AG09309 (cell line): ENCODE measurements at regions not wholly inside any gene's neighbourhood (a gene's known extent, or its start where the extent isn't known, plus 50 kb on each side); places are given as distances from the start of the nearest gene placed in this dataset.
"Not testable (repeated sequence)": the region's sequence is repeated elsewhere in the genome, so short reads cannot be mapped to it uniquely, and the experiment has no call there.

Experiments used
- DNase-seq: peaks from one replicate; pipeline ENCODE4 v3.0.0-alpha.2; 2010; ENCODE audit warnings: low read depth
- H3K4me3 ChIP-seq: 2 replicates; pipeline ENCODE4 v1.5.1; 2011; ENCODE audit warnings: mild to moderate bottlenecking, low read depth, low read length, moderate library complexity; ENCODE audit not compliant: control insufficient read depth
- CTCF ChIP-seq: IDR thresholded peaks from 2 replicates; pipeline ENCODE4 v1.5.1; 2011; ENCODE audit warnings: mild to moderate bottlenecking, low read depth, low read length, inconsistent platforms; ENCODE audit not compliant: insufficient read depth, control insufficient read depth; ENCODE audit errors: missing control alignments

DNA sequence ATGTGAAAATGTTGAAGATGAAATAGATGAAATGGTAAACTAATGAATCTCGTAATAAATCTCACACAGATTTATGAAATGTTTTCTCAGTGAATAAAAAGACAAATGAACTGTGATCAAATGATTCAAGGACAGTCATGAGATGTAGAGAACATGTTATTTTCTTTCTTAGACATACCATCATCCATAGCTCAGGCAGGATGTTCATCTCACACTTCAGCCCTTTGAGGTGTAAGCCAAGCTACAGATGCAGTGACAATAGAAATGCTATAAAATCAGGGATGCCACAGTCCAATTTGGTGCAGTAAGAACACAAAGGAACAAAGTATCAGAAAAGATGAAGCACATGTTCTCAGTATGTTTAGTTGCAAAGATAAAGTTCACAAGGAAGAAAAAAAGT is 242.7 kb upstream of the KRR1 start:
- no peak overlapping the region for H3K4me3 ChIP-seq
- no peak for TF ChIP-seq CTCF
- DNase-seq: no peak

- no peak overlapping the region for H3K4me3 ChIP-seq
- DNase-seq: no peak
- no peak for TF ChIP-seq CTCF
Observed at GRCh38 chr12:75751769-75752471, 240.5 kb upstream of the KRR1 start.

GRCh38 chr12:75750716-75751306 is 239.4 kb upstream of the KRR1 start:
- TF ChIP-seq CTCF: no peak
- DNase-seq: peak; percentile 14
- H3K4me3 ChIP-seq: no peak overlapping the region

- not testable (repeated sequence) for H3K4me3 ChIP-seq, DNase-seq
Observed at GRCh38 chr12:75748990-75749389, 237.6 kb upstream of the KRR1 start.

- no peak for TF ChIP-seq CTCF
Observed at GRCh38 chr12:75748136-75748535, 236.7 kb upstream of the KRR1 start.

GRCh38 chr12:75747572-75748021 is 236.2 kb upstream of the KRR1 start:
- peak; percentile 38 for DNase-seq
- TF ChIP-seq CTCF: no peak
- no peak overlapping the region for H3K4me3 ChIP-seq

More at GRCh38 chr12:75748136-75748535, 236.7 kb upstream of the KRR1 start:
- H3K4me3 ChIP-seq: no peak overlapping the region
- no peak for DNase-seq

- TF ChIP-seq CTCF: no peak
- no peak for DNase-seq
- H3K4me3 ChIP-seq: no peak overlapping the region
Observed at GRCh38 chr12:75746621-75747020, 235.2 kb upstream of the KRR1 start.
